ENCODE measurements at regions not wholly inside any gene's neighbourhood (a gene's known extent, or its start where the extent isn't known, plus 50 kb on each side); places are given as distances from the start of the nearest gene placed in this dataset.
"Not testable (repeated sequence)": the region's sequence is repeated elsewhere in the genome, so short reads cannot be mapped to it uniquely, and the experiment has no call there.

DNA sequence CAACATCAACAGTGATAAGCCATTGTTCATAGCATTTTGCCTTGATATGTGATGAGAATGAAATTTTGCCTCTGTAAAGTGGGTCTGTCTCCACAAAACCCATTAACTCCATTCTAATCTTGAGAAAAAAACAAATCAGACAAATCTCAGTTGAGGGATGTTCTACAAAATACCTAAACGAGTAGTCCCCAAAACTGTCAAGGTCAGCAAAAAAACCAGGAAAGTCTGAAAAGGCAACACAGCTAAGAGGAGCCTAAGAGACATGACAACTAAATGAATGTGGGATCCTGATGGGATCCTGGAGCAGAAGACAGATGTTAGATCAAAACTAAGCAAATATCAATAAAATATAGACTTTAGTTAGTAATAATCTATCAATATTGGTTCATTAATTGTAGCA is 431.6 kb upstream of the SPTLC3 start:
- DNase-seq, result no peak

DNA sequence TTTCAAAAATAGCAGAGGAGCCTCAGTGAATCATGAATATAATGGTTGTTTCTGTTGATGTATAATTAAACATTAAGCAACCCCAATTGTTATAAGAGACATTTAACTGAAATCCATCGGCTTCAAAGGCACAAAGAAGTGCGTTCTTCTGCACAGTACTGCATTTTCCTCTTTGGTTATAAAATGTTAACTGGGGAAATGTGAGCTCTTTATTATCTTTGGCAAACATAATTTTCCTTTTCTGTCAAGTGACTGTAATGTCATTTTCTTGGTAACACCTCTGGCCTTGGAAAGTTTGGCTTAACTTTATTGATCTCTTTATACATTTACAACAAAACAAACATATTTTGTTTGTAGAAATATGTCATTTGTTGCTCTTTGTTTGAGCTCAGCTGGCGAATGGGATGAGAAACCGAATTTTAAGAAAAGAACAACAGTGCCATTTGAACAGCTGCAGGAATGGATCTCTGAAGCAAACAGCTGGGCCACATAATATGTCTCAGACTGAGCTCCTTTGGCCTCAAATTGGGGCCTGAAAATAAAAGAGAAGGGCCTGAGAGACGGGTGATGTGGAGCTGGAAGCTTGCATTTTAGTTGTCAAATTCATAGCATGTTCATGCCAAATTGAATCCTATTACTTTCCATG is 427.0 kb upstream of the SPTLC3 start:
- DNase-seq, result no peak

DNA sequence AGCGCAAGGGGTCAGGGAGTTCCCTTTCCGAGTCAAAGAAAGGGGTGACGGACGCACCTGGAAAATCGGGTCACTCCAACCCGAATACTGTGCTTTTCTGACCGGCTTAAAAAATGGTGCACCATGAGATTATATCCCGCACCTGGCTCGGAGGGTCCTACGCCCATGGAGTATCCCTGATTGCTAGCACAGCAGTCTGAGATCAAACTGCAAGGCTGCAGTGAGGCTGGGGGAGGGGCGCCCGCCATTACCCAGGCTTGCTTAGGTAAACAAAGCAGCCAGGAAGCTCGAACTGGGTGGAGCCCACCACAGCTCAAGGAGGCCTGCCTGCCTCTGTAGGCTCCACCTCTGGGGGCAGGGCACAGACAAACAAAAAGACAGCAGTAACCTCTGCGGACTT is 426.1 kb upstream of the SPTLC3 start:
- DNase-seq, result not testable (repeated sequence)

DNA sequence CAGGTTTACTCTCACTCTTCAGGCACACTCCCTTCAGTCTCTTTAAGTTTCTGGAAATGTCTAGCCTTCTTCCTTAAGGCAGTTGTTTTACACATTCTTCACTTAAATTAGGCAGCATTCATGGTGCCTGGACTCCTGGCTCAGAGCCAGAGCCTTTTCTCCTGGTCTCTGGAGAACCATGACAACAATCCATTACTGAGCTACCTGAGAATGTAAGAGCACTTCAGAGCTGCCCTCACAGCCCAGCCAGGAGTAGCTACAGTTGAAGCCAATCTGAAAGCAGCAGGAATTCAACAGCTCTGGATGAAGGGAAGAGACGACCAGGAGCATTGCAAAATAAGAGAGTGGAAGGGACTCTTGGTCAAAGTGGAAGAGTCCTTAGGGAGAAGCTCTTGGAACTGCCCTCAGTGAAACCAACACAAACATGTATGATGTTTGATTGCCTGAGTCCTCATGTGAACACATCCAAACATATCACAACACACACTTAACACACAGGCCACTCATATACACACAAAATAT is 416.8 kb upstream of the SPTLC3 start:
- DNase-seq, result no peak

DNA sequence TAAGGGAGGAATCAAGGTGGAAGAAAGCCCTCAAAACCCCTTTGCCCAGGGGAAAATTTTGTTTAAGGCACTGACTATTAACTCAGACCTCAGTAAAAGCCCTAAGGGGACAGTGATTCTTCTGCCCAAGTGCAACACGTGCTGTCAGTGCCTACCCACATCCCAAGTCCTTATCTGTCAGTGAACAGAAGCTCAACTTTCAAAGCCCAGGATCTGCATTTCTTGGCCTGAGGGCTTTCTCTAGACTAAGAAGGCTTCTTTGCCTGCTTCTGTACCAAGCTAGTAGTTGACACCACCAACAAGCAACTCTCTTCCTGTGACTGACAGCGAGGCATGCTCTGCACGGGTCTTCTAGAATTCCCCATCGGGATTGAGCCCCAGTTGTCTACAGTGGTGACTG is 416.0 kb upstream of the SPTLC3 start:
- no peak for DNase-seq

DNA sequence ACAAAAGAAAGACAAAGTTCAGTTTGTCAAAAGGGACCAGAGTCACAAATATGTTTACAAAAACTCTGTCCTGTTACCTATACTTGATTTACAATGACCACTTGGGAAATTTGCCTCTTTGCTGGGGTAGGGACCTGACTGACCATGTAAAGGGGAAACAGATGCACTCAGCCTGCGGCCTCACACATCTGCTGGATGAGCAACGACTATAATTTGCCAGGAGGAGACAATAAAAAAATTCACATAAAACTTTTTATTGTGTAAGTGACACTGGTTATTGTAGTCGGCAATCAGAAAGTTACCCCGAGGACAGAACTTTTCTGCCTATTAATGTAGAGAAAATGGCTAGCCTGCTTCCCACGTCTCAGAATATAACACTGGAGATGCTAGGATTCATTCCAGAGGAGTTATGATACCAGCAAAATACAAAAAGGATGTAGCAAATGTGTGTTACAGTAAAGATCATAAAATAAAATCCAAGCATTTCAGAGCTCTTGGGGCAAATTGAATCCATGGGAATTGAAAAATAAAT is 415.4 kb upstream of the SPTLC3 start:
- DNase-seq, result no peak

DNA sequence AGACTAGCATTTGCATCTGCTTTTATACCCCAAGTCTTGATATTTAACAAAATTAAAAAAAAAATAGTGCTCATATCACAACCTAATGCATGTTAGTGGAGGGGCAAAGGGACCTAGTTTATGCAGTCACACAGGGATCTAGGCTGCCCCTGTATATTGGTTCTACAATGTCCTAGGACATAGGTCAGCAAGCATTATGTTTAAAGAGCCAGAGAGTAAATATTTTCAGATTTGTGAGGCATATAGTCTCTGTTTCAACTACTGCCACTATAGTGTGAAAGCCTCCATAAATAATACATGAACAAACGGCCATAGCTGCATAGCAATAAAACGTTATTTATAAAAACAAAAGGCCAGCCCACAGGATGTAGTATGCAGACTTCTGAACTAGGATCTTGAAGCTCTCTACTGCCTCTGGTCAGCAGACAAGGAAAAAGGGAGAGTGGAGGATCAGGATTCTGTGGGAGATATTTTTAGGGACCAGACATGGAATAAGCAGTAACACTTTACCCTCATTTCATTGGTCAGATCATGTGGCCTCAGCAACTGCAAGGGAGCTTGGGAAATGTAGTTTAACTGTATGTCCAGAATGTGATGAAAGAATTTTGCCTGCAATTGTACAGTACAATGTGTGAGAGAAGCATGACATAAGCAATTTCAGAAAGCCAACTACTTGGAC is 414.2 kb upstream of the SPTLC3 start:
- DNase-seq, result no peak

DNA sequence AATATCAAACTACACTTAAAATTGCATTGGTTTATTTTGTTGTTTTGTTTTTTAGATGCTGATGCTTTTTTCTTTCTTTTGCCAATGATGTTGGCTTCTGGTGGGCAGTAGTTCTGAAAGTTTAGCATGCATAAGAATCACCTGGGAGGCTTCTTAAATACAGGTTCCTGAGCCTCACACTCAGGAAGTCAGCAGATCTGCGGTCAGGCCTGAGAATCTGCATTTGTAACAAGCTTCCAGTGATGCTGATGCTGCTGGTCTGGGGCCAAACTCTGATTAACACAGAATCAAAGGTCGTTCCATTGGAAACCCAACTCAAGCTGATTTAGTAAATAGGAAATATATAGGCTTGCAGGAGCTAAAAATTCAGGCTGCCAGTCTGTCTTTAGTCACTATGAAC is 412.9 kb upstream of the SPTLC3 start:
- no peak for DNase-seq

DNA sequence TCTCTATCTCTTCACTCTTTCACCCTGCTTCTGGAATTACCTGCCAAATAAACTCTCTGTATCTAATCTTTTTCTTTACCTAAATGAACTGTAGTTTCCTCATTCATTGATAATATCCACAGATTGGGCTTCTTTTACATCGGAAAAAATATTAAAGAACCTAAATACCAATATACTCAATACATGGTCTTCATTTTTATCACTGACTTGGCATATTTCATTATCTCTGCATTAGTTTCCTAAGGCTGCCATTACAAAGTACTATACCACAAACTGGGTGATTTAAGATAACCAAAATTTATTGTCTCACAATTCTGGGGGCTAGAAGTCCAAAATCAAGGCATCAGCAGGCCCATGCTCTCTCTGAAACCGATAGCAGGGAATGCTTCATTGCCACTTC is 411.9 kb upstream of the SPTLC3 start:
- no peak for DNase-seq

DNA sequence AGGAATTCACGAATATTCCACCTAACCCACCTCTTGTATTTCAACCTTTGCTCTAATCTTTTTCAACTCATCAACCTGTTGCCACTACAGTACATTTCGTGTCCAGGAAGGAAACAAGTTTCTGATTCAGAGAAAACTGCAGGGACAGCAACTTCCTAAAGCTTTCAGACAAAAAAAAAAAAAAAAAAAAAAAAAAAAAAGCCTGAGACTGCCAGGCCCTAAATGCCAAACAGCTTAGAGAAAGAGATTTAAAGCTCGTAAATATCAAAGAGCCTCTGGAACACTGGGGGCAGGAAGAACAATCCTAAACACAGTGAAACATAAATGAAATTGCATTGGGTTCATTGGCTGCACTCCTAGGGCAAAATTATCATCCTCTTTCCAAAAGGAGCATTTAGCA is 411.2 kb upstream of the SPTLC3 start:
- no peak for DNase-seq

DNA sequence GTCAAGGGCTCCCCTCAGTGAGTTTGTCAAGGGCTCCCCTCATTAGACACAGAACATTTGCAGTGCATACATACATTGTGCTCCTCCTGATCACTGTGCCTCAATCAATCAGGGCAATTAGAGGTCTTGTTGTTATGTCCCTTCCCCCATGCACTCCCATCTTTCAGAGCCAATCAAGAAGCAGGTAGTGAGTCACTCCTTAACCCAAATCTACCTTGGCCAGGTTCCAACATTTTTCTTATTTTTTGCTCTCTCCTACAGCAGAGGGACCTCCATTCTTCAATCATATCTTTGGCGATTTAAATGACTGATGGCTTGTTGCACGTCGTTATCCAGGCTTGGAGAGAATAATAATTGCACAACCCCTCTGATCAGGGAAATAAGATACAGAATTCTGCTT is 409.9 kb upstream of the SPTLC3 start:
- DNase-seq, result no peak

DNA sequence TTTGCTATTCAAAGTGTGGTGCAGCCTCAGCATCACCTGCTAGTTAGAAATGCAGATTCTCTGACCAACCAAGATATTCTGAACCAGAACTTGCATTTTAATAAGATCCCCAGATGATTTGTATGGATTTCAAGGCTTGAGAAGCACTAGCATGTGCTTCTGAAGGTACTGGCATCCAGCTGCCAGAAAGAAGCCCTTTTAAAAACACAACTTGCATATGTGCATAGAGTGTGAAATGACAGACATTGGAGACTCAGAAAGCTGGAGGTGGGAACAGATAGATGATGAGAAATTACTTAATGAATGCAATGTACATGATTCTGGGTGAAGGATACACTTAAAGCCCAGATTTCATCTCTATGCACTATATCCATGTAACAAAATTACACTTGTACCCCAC is 409.3 kb upstream of the SPTLC3 start:
- no peak for DNase-seq

DNA sequence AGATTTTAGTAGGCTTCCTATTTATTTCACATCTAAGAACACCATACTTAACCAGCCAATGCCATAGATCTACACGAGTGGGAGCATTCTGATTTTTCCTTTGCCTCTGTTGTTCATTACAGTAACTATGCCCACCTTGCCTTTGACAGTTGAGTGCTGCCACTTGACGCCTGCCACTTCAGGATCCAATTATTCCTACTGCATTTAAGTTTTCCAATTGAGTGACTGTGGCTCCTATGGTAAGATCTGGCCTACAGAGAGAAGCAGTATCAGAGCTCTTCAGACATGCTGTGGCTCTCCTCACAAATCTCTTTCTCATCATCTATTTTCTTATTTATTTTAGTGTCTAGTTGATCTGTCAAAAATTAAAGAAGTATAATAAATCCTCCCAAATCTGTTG is 403.0 kb upstream of the SPTLC3 start:
- DNase-seq, result no peak

DNA sequence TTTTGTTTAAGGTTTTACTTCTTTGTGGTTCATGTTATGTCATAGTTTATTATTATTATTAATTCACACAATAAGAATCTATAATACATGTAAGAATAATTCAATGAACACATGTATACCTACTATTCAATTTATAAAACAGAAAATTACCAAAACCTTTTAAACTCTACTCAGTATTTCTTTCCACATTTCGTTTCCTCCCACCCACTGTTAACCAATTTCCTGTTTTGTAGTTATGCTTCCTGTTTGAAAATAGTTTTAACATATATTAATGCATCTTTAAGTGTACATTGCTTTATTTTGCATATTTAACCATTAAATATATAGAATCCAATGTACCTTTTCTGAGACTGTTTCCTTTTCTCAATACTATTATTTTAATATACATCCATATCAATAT is 397.9 kb upstream of the SPTLC3 start:
- DNase-seq, result no peak

DNA sequence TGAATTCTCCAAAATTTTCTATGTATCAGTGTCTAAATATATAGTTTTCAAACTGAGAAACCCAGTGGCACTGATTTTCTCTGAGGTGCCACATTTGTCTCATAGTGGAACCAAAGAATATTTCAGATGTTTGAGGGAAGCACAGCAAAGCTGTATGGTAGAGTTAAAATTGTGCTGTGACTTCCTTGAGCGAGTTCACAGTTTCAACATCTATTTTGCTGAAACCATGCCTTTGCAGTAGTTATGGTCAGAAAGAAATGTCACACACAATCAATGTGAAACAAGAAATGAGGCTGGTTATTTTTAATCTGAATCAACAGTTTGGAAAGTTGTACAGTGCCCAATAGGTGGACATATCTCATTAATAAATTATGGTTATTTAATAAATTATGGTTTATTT is 394.0 kb upstream of the SPTLC3 start:
- no peak for DNase-seq

DNA sequence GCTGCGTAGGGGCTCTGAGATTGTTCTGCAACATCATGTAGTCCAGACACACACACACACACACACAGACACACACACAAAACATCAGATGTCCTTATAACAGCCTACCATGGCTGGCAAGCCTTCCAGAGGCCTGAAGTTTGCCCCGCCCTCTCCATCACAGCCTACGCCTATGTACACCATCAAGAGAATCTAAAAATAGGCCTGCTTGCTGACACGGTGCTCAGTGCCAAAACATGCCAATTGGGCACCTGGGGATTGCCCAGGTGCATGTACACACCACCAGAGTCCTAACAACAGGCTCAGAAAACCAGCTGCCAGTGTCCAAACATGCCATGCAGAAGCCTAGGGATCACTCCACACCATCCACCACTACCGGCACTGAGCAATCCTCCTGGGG is 391.7 kb upstream of the SPTLC3 start:
- no peak for DNase-seq

DNA sequence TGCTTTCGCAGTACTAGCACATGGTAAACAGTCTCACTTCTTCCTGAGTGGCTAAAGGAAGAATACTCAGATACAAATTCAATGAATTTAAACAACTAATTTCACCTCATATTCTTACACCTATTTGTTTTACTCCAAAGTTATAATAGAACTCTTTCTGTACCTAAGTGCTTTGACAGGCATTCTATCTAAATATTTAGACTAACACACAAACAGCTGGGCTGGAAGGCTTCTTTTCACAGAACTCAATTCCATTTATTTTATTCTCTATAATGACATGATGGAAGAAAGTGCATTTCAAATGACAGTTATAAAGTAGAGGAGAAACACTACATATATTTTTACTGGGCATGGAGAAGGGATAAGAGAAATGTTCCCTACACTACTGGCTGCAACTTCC is 384.9 kb upstream of the SPTLC3 start:
- DNase-seq, result no peak

DNA sequence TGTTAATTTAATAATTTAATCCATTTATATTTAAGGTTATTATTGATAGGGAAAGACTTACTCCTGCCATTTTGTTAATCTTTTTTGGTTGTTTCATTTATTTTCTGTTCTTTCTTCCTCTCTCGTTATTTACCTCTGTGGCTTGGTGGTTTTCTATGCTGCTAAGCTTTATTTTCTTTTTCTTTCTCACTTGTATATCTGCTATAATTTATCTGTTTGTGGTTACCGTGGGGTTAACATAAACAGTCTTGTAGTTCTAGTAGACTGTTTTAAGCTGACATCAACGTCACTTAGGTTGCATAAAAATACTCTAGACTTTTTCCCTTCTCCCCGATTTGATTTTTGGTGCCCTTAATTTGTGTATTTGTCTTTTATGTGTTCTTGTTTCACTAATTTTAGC is 381.3 kb upstream of the SPTLC3 start:
- DNase-seq, result no peak

DNA sequence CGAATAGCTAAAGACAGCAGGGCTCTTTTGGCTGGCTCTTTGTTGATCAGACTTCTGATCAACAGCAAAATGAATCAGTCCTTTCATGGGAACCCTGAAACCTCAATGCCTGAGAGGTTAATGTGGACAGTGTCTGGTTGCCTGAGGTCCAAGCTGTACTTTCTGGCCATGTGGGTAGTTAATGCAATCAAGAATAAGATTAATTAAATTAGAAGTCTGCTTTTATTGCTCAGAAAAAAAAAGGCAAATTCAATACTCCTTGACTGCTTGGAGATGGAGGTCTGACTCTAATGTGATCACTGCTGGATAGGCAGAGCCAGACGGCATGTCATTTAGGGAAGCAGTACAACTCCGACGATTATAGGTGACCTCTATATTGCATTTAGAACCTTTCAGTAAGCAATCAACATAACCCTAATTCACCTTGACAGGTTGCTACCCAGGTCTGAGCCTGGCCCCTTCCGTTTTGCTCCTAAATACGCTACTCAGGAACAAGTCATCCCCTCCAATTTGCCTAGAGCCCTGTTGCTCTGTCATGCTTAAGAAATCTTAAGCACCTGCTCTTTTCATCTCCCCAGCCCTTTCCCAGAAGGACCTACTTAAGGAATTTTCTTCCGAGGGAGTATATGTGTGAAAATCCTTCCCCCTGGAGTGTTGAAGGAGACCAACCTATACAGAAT is 370.0 kb upstream of the SPTLC3 start:
- DNase-seq, result no peak

DNA sequence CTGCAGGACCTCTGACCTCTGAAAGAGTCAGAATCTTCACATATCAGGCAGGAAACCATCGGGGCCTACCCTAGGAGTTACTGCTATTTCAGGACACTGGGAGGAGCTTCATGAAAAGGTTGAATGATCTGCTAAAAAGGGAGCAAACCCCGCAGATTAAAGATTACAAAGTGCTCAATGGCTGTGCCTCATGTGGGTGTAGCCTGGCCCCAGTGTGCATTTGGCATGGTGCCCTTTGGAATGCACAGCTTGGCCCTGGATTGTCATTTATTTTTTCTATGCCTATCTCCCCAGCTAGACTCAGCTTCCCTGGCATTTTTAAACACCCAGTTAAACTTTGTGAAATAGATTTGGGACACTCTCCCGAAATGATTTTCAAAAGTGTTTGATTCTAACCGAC is 368.5 kb upstream of the SPTLC3 start:
- DNase-seq, result no peak

DNA sequence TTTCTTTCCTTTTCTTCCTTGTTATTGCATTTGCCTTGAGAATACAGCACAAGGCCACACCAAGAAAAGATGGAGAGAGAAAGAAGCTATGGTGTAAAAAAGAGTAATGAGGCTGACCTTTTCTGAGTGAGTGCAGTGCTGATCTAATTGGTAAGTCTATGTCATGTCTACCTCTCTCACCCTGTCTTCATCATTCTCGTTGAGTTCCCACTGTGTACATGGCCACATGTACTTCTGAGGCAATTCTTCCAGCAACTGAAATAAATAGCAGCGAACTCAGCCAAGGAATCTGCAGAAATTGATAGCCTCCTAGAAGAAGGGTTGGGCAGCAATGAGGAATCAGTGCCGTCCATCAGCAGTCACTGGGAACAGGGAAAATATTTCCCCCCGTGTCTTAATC is 367.2 kb upstream of the SPTLC3 start:
- DNase-seq, result no peak

DNA sequence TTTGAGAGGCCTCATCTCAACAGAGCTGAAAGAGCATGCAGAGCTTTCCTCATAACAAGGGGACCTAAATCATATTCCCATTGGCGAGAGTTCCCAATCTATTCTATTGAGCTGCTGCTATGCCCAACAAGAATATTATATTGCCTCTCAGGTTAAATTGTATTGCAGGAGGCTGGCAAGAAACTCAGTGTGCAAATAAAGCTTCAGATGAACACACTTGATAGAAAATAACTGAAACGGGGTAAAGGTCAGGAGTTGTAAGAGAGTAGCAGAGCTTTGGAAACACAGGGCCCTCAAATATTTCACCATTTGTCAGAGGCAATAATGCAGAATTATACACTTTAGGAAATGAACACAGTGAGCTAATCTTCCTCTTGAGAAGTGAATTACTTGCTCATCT is 364.3 kb upstream of the SPTLC3 start:
- no peak for DNase-seq

DNA sequence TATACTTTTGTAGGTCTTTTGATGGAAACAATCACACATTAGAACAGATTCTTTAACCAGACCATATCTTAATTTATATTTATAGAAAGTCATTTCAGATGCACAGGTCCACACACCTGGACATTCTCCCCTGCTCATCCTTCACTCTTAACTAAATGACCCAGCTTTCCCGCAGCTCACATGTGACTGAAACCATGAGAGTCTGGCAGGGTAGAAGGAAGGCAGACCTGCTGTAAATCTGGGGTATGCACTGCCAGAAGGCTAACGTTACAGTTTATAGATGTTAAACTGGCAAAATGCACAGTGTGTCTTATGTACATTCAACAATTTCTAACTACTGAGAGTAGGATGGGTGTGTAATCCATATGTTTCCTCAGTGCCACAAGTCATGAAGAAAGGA is 359.5 kb upstream of the SPTLC3 start:
- DNase-seq, result no peak
